ENCODE measurements at regions not wholly inside any gene's neighbourhood (a gene's known extent, or its start where the extent isn't known, plus 50 kb on each side); places are given as distances from the start of the nearest gene placed in this dataset.
"Not testable (repeated sequence)": the region's sequence is repeated elsewhere in the genome, so short reads cannot be mapped to it uniquely, and the experiment has no call there.

DNA sequence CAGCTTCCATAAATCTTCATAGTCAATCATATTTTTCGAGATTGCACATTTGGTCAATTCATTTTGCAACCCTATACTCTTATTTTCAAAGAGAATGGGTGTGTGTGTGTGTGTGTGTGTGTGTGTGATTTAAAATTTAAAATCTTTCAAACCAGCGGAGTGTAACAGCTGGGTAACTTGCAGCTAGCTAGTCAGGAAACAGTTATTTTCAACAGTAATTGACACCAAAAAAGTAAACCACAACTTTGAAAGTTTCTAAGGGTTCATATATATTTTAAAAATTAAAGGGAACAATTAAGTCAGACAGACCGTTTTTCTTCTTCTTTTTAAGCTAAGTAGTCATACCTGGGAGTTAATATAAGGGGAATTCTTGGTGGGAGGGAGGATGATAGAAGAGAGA lies 57.0 kb downstream of the PRR18 start (continued):
- TF ChIP-seq KDM1A (IDR thresholded peaks at IDR 0.05; ENCODE audit: borderline replicate concordance, low read length) (no peak), SP2 (IDR thresholded peaks at IDR 0.05; ENCODE audit: low read length) (no peak), JUN (IDR thresholded peaks at IDR 0.05; ENCODE audit: low read depth, low read length) (no peak), MAFK (IDR thresholded peaks at IDR 0.05; ENCODE audit: low read depth, low read length) (no peak), EP300 (IDR thresholded peaks at IDR 0.05; ENCODE audit: borderline replicate concordance in 1 of 2, low read depth in 2 of 2, low read length in 2 of 2) (no peak), NRF1 (IDR thresholded peaks at IDR 0.05; ENCODE audit: low read depth, low read length) (no peak)

DNA sequence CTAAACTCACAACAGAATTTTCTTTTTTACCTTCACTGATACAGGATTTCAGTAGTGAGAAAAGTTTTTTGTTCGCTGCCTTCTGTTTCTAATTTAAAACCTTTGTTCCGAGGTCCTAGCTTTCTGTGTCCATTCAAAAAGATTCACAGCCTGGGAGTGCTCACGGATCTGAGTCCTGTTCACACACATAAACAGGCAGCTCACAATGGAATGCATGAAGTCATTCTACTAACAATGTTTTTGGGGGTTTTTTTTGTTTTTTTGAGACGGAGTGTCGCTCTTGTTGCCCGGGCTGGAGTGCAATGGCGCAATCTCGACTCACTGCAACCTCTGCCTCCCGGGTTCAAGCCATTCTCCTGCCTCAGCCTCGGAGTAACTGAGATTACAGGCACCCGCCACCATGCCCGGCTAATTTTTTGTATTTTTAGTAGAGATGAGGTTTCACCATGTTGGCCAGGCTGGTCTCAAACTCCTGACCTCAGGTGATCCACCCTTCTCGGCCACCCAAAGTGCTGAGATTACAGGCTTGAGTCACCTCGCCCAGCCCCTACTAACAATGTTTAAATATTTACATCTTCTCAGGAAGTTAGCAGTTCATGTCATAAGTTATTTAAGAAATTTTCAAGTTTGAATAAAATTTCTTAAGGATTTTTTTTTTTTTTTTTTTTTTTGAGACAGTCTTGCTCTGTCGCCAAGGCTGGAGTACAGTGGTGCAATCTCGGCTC lies 59.0 kb downstream of the PRR18 start:
- H2BK120ac ChIP-seq (replicated peaks; ENCODE audit: low read depth, low read length); H3K23me2 ChIP-seq (ENCODE audit: low read depth, low read length); H3K4me3 ChIP-seq (ENCODE audit: extremely low read depth in 1 of 4, insufficient read depth in 2 of 4, low read depth in 3 of 4, low read length in 4 of 4); H3K4me2 ChIP-seq (ENCODE audit: insufficient read depth in 1 of 2, low read depth in 2 of 2, low read length in 2 of 2); H4K5ac ChIP-seq (ENCODE audit: insufficient read length, low read depth, low read length); H3K79me1 ChIP-seq (ENCODE audit: low read depth, low read length); H3K27ac ChIP-seq (ENCODE audit: low read depth, low read length); H3K4ac ChIP-seq (replicated peaks; ENCODE audit: insufficient read length, low read depth, low read length); H3K79me2 ChIP-seq (ENCODE audit: control insufficient read depth in 1 of 2, insufficient read depth in 2 of 2, low read length in 2 of 2); H3K14ac ChIP-seq (ENCODE audit: insufficient read length); DNase-seq (ENCODE audit: low read depth in 1 of 2, low spot score in 2 of 2); FAIRE-seq; H3K23ac ChIP-seq (ENCODE audit: insufficient read length); H2BK15ac ChIP-seq (ENCODE audit: low read length); POLR2A ChIA-PET (ENCODE audit: partially characterized antibody); H2AK5ac ChIP-seq (ENCODE audit: low read depth, low read length); H4K91ac ChIP-seq (replicated peaks; ENCODE audit: insufficient read length, low read length); H2AFZ ChIP-seq (ENCODE audit: low read length); H2BK20ac ChIP-seq (ENCODE audit: low read length); H2BK5ac ChIP-seq (ENCODE audit: low read depth, low read length); H2BK12ac ChIP-seq (ENCODE audit: low read depth, low read length); H3K9me3 ChIP-seq (ENCODE audit: insufficient read depth in 2 of 2, low read depth in 1 of 2, low read length in 1 of 2); H3K4me1 ChIP-seq (replicated peaks in 1 of 4; ENCODE audit: control insufficient read depth in 3 of 4, insufficient read depth in 4 of 4, low read length in 3 of 4); H4K8ac ChIP-seq (ENCODE audit: extremely low read depth, insufficient read depth, low read length); H4K20me1 ChIP-seq (replicated peaks in 1 of 2; ENCODE audit: control insufficient read depth in 1 of 2, insufficient read depth in 2 of 2, low read length in 2 of 2); H3K36me3 ChIP-seq (ENCODE audit: control insufficient read depth in 2 of 4, insufficient read depth in 4 of 4, low read length in 3 of 4); H3K56ac ChIP-seq (replicated peaks; ENCODE audit: insufficient read length, low read depth, low read length); H3K9ac ChIP-seq (replicated peaks in 1 of 4; ENCODE audit: extremely low read depth in 1 of 4, low read depth in 3 of 4, low read length in 3 of 4); H3K18ac ChIP-seq (ENCODE audit: extremely low read depth, low read length): not testable (repeated sequence)
- 93% methylated on average over 15 of the region's 16 CpGs; no CpG with 5 or more reads in 1 of the 2 experiments for WGBS, 2 experiments (ENCODE audit: extremely low coverage in 1 of 2, insufficient coverage in 1 of 2, insufficient read length in 1 of 2, insufficient replicate concordance in 2 of 2, low coverage in 1 of 2, low lambda C conversion rate in 2 of 2, missing lambda C conversion rate in 1 of 2)
- peaks cover 10 to 21% (median 17%) of the 10 kb centered on the region in 4 experiments for H3K27me3 ChIP-seq (replicated peaks in 1 of 4; ENCODE audit: control insufficient read depth in 3 of 4, extremely low read depth in 1 of 4, insufficient read depth in 3 of 4, low read length in 3 of 4)
- CTCF ChIA-PET (ENCODE audit: partially characterized antibody) = interaction anchor here (0.9 to 2.3 kb wide), 2 partner anchors 7 to 9 kb away, joined by 4 to 12 read pairs; no protein-coding TSS in a partner anchor
